Activated naive CD4-positive, alpha-beta T cell treated with Interleukin-2 at 50 U/mL for 16 hours (primary cell): ENCODE measurements at regions not wholly inside any gene's neighbourhood (a gene's known extent, or its start where the extent isn't known, plus 50 kb on each side); places are given as distances from the start of the nearest gene placed in this dataset.
"Not testable (repeated sequence)": the region's sequence is repeated elsewhere in the genome, so short reads cannot be mapped to it uniquely, and the experiment has no call there.

Experiments used
- DNase-seq: peaks from one replicate; pipeline ENCODE4 v3.0.0-alpha.2; 2020

DNA sequence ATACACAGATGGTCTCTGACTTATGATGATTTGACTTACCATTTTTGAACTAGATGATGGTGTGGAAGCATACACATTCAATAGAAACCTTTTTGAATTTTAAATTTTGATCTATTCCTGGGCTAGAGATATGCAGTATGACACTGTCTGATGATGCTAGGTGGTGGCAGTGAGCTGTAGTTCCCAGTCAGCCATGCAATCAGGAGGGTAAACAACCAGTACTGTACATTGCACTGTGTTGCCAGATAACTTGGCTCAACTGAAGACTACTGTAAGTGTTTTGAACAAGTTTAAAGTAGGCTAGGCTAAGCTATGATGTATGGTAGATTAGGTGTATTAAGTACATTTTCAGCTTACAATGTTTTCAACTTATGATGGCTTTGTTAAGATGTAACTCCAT, 859.1 kb upstream of the ARRDC3 start:
- DNase-seq: no peak

DNA sequence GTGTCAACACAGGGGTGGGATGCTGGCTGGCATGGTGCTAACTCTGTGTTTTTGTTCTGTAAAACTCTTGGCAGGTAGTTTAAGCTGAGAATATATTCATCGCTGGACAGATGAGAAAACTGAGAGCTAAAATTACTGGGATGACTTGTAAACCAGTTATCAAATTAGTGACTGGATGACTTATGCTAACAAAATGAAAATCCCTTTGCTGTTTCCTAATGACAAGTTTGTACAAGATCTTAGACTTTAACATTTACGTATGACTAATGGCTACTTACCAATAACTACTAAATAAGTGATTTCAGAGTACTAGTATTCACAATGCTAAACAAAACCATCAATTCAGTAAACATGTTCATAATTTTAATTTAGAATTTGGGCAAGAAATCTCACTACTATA, 854.8 kb upstream of the ARRDC3 start:
- no peak for DNase-seq

DNA sequence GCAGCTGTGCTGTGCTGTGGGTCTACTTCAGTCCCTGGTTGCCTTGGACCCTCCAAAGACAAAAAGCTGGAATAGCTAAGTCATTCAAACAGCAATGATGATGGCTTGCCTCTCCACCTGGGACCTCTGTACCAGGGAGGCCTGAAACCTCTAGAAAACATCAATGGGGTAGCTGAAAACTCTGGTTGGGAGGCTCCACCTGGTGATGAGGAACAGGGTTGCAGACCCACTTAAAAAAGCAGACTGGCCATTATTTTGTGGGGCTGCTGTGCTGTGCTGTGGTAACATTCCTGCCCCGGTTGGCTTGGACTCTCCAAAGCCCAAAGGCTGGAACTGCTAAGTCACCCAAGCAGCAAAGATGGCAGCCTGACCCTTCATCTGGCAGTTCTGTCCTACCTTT, 839.3 kb upstream of the ARRDC3 start:
- no peak for DNase-seq

DNA sequence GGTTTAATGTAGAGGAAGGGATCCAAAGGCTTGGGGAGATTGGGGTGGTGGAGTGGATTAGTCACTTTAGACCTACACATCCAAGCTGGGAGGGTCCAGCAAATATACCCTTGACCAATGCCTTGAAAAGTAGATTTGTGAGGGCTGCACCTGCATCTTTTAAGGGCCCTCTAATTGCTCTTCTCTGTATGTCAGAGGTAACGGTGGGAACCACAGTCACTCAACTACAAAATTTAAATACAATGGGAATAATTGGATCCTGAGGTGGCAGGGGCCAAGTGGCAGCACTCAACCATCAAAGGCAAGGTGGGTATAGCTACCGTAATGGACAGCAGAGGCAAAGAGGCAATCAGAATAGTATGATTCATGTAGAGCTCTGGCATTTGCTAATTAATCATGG, 833.7 kb upstream of the ARRDC3 start:
- DNase-seq: not testable (repeated sequence)

DNA sequence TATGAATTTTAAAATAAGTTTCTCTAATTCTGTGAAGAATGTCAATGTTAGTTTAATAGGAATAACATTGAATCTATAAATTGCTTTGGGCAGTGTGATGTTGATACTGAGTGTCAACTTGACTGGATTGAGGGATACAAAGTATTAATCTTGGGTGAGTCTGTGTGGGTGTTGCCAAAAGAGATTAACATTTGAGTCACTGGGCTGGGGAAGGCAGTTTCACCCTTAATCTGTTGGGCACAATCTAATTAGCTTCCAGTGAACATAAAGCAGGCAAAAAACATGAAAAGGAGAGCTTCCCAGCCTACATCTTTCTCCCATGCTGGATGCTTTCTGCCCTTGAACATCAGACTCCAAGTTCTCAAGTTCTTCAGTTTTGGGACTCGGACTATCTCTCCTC, 832.0 kb upstream of the ARRDC3 start:
- no peak for DNase-seq

GRCh38 chr5:92208265-92208664, 825.1 kb upstream of the ARRDC3 start:
- no peak for DNase-seq

DNA sequence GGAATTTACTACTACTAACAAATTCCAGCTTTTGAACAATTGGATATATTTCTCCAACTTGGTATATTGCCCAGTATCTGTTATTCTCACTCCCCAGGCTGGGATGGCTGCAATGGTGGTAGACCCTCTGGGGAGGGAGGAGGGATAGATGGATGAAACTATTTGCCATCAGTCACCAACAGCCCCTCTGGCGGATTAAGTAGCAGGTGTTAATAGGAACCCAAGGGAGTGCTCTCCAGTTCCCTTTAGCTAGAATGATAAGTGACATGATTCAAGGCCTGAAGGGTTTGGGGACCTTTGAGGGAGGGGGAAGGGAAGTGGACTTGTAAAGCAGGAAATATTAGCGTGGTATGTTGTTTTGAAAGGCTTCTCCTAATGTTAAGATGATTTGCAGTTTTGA, 824.0 kb upstream of the ARRDC3 start:
- no peak for DNase-seq

- DNase-seq: no peak
Observed at GRCh38 chr5:92206681-92207080, 823.6 kb upstream of the ARRDC3 start.

GRCh38 chr5:92199035-92199434, 815.9 kb upstream of the ARRDC3 start:
- not testable (repeated sequence) for DNase-seq

DNA sequence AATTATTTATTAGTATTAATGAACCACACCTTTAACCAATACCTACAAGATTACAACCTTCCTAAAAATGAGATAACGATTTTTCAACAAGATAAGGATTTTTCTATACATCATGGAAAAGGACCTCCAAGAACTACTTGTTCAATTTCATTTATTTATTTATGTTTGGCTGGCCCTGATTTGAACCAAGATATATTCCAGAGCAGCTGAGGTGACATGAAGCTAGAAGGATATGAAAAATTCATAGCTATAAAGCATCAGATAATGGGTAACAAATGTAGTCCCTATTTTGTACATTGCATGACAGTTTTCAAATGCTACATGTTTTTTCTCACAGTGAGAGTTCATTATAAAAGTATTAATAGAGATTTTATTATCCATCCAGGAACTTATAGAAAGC, 798.5 kb upstream of the ARRDC3 start:
- DNase-seq: no peak

DNA sequence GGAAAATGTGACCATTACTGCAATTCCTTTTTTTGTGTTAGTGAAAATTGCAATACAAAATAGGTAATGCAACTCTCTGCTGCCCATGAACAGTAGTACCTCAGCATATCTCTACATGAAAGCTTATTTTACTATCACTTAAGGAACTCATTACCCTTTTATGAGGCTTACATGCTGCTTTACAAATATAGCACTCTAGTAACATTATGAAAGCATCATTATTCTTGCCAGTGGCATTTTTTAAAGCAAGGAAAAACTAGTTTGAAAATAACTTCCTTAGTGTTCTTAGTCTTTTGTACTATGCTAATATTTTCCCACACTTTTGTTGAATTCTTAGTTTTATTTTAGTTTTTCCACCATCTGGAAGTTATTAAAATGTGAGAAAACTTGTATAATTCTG, 797.3 kb upstream of the ARRDC3 start:
- DNase-seq: no peak

DNA sequence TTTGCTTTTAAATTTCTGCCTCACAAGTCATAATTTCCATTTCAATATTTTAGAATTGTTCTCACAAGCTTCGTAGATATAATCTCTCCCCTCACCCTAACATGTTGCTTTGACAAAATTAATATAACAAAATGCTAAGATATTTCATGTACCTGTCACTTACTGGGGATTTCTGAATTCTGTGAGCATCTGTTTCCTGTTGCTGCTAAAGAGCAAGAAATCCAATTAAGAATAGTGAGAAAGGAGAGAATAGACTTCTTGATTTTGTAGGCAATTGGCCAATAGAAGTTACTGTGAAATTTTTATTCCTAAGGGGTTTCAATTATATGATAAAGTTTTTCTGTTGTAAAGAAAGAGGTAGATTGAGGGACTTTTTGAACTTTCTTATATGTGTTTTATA, 796.5 kb upstream of the ARRDC3 start:
- no peak for DNase-seq

DNA sequence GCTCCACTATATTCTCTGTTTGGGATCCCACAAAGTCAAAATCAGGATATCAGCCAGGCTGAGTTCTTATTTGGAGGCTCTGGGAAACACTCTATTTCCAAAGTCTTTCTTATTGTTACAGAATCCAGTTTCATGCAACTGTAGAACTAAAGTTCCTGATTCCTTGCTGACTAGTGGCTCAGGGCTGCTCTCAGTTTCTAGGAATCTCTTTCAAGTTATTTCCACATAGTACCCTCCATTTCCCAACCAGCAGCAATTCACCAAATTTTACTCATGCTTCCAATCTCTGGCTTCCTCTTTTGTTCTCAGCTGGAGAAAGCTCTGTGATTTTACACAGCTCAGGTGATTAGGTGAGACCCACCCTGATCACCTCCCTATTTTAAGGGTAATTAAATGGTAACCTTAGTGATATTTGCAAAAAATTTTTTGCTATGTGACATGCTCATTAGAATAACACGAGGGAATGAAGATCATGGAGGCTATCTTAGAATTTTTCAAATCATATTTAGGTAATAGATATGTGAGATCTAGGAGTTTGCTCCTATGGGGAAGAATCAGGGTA, 794.9 kb upstream of the ARRDC3 start:
- no peak for DNase-seq

- DNase-seq: no peak
Observed at GRCh38 chr5:92163906-92164305, 780.8 kb upstream of the ARRDC3 start.

GRCh38 chr5:92147798-92148197, 764.7 kb upstream of the ARRDC3 start:
- DNase-seq: no peak

GRCh38 chr5:92147266-92147665, 764.1 kb upstream of the ARRDC3 start:
- no peak for DNase-seq

DNA sequence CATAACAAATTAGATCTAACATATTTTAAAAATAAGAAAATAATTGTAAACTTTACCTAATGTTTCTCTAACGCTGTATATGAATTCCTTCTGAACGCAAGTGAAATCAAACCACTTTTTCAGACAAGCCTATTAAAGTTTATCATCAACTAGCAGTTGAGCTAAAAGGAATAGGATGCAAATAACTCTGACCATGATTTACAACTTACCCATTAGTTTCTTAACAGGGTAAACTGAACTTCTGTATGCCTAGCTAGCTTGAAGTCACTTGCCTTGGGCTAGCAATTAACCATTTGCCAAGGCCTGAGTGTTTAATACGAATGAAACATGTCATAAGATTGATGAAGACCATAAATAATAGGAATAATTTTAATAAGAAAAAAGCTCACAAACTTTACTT, 762.7 kb upstream of the ARRDC3 start:
- no peak for DNase-seq

DNA sequence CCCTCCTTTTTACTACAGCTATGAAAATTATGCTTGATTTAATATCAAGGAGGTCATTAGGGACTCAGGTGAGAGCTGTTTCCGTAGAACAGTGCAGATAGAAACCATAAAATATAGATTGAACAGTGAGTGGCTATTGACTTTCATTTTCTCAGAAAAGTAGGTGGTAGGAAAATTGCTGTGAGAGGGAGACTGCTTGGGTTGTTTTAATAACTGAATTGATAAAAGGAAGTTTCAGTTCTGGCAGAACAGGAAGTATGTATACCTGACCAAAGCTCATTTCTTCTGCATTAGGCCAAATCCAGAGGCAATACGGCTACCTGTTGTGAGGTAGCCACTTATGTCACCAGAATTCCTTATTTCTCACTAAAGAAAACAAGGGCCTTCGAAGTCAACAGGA, 761.7 kb upstream of the ARRDC3 start:
- no peak for DNase-seq

- DNase-seq: not testable (repeated sequence)
Observed at GRCh38 chr5:92132294-92132908, 749.3 kb upstream of the ARRDC3 start.

- DNase-seq: no peak
Observed at GRCh38 chr5:92126182-92126581, 743.1 kb upstream of the ARRDC3 start.

- no peak for DNase-seq
Observed at GRCh38 chr5:92119110-92119509, 736.0 kb upstream of the ARRDC3 start.

- DNase-seq: no peak
Observed at GRCh38 chr5:92106808-92107207, 723.7 kb upstream of the ARRDC3 start.

DNA sequence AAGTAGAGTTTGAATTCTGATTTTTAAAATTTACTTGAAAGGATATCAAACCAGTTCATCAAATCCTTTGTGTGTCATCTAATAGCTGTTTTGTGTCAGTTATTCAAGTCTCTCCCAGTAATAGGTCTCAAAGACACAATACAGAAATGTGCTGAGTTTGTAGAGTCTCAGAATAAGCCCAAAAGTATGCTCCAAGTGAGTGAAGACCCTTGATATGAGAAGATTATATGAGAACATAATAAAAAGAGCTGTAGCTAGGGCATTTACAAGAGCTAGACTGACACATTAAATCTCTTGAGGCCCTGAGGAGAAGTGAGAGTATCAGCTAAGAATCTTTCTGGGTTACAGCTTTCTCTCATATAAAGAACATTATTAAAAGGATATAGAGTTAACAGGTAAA, 721.0 kb upstream of the ARRDC3 start:
- DNase-seq: no peak

DNA sequence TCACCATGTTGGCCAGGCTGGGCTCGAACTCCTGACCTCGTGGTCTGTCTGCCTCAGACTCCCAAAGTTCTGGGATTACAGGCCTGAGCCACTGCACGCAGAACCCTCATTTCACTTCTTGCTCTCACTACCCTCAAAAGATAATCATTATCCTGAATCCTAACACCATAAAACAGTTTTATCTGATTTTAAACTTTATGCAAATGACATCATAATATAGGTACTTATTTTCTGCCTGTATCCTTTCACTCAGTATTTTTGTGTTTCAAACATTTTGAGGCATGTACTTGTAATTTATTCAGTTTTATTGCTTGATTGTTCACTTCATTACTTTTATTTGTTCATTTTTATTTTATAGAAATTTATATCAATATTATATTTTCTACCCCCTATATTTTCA, 719.2 kb upstream of the ARRDC3 start:
- DNase-seq: no peak

DNA sequence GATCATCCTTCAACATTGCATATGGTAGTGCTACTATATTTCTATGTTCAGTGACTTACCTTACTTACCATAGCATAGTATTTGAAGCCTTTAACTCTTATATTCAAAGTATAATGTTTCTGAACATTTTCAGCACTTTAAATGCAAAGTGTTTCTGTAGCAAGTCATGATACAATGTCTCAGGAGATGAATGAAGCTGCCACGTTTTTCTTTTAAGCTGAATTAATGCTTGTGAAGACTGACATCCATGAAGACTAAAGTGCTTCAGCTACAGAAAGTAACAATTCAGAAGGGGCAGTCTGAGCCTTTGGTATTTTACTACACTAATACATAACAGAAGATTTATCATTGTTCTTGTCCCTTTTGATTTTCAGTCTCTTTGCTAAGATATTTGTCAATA, 709.1 kb upstream of the ARRDC3 start:
- no peak for DNase-seq
